GM19099 (cell line): ENCODE measurements at regions not wholly inside any gene's neighbourhood (a gene's known extent, or its start where the extent isn't known, plus 50 kb on each side); places are given as distances from the start of the nearest gene placed in this dataset.

Source experiments
- POLR2A ChIP-seq: IDR thresholded peaks from 3 replicates; pipeline ENCODE4 v1.6.1; 2011; ENCODE audit warnings: low read depth; ENCODE audit not compliant: insufficient read length; ENCODE audit errors: extremely low read depth

- no peak for TF ChIP-seq POLR2A
These were observed 50.1 kb upstream of the LIPC start for GRCh38 chr15:58381697-58382096.
